G401.6 (cell line): ENCODE measurements at regions not wholly inside any gene's neighbourhood (a gene's known extent, or its start where the extent isn't known, plus 50 kb on each side); places are given as distances from the start of the nearest gene placed in this dataset.

Source experiments
- FAIRE-seq: peaks from 2 replicates; lab custom pipeline; 2012; peaks lifted over from hg19 to GRCh38; lab: Jason Lieb, UNC

DNA sequence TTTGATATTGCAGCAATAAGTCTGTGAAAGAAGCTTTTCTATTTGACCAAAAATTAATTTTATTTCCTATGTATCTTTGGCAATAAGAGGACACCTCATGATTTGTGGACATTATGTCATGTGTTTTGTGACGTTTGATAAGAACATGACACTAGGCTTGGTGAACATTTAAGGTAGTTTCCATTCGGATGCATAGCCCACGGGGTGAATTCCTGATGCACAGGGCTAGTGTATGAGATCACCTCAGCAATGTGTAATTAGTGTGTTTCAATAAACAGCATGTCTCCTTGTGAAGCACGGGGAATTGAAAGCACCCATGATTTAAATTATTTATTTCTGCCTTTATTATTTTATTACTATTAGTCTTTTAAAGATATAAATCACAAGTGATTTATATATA lies 146.1 kb upstream of the LINC00305 start:
- FAIRE-seq, result no peak

DNA sequence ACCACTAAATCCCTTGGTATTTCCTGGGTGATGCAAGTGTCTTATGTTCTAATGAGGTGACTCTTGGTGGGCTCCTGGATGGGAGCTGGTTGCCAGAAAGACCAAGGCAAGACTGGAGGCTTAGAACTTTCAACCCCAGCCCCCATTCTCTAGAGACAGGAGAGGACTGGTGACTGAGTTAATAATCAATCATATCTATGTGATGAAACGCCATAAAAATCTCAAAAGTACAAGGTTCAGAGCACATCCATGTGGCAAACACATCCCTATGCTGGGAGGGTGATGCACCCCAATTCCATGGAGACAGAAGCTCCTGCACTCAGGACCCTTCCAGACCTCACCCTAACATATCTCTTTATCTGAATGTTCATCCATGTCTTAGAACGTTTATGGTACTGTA lies 139.5 kb upstream of the LINC00305 start:
- FAIRE-seq, result no peak

DNA sequence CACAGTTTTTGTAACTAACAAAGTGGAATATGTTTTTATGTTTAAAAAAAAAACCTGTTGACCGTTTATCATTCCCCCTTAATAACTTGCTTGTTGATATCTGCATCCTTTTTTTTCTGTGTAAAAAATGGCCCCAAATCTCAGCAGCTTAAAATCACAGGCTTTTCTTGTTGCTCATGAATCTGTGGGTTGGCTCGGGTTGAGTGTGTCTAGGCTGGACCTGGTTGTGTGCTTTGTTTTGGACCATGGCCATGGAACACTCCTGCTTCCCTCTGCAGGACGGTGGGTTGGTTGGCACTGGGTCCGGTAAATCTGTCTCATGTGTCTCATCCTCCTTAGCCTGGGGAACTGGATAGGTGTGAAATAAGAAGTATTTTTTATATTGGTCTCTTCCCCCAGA lies 139.0 kb upstream of the LINC00305 start:
- FAIRE-seq, result no peak

DNA sequence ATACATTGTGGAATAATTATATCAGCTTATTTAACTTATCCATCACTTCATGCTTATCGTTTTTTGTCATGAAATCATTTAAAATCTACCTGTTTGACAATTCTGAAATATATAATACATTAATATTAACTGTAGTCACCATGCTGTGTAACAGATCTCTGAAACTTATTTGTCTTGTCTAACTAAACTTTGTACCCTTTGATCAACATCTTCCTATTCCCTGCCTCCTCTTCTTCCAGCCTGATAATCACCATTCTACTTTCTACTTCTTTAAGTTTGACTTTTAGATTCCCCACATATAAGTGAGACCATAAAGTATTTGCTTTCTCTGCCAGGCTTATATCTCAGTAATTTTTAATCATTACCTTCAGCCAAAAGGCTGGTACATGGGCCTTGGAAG lies 134.2 kb upstream of the LINC00305 start:
- no peak for FAIRE-seq

DNA sequence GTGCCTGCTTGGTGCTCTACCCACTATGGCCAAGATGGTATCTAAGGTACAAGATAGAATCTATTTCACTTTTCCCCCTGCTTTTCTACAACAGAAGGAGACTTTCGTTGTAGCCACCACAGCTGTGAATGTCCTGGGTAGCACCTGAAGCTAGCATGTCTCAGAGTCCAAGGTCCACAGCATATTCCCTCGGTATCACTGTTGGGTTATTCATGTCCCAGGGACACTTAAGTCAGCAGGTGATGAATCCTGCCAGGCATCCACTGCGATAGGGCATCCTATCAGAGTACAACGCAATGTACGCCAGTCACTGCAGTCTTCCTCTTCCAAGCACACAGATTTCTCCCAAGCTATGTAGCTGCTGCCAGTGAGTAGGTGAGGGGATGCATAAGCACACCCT lies 129.1 kb upstream of the LINC00305 start:
- FAIRE-seq, result no peak

DNA sequence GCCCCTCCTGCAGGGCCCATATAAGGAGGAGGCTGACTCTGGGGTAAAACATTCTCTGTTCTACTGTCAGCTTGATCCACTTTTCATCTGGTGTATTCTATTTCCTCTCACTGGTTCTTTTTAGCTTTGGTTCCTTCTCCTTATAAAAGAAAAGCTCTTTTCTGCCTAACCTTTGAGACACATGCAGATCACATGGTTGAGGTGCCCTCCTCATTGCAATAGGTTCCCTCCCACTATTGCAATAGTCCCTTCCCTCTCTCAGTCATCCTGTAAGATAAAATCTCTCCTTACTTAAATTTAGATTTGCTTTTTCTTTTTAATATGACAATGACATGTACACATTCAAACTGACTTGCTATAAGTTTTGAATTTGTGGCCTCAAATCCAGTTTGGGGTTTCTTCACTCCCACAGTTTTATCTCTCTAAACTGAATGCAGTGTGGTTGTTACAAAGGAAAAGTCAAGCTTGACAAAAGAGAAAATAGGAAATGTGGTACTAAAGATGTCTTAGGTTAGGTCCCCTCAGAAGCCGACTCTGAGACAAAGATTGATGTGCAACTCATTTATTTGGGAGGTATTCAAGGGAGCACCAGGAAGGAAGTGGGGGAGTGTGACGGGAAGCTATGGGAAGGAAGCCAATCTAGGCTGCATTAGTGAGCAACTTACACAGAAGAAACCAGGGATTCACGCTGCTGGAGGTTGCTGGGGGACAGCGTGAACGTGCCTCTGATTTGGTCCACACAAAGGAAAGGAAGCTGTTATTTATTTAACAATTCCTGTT lies 127.6 kb upstream of the LINC00305 start:
- FAIRE-seq, result no peak

DNA sequence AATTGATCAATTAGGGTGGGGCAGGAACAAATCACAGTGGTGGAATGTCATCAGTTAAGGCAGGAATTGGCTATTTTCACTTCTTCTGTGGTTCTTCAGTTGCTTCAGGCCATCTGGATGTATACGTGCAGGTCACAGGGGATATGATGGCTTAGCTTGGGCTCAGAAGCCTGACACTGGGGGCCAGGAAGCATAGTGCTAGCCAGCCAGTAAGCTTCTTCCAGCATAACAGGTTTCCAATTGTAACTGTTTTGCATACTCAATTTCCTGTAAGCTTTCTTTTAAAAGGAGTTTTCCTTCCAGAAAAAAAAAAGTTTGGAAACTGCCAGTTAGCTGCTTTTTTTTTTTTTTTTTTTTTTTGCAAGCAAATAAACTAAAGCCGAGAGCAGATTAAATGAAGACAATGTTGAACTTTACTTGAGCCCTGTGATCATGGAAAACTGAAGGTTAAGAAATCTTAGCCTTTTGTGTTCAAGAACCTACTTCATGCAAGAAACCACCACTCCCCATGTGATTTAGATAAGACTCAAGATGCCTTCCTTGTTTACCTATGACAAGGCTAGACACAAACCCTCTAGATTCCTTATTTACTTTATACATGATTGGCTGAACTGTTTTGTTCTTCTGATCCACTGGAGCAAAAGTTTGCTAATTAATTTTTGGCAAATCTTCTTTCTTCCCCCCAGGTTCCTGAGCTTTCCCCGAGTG lies 126.9 kb upstream of the LINC00305 start:
- FAIRE-seq, result no peak

DNA sequence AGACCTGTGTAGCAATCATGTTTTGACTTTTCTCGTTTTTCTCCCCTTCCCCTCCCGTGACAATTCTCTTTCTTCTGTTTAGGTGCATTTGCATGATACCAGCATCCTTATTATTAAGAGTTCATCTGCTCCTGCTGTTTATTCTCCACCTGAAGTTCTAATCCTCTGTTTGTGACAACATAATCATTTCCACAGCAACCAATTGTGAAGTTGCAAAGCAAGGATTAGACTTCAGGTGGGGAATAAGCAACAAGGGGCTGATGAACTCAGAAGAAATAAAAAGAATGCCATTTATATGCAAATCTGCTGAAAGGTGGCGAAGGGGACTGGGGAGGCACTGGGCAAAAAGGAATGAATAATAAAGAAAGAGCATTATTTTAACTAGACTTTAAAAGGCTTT lies 124.8 kb upstream of the LINC00305 start:
- no peak for FAIRE-seq

DNA sequence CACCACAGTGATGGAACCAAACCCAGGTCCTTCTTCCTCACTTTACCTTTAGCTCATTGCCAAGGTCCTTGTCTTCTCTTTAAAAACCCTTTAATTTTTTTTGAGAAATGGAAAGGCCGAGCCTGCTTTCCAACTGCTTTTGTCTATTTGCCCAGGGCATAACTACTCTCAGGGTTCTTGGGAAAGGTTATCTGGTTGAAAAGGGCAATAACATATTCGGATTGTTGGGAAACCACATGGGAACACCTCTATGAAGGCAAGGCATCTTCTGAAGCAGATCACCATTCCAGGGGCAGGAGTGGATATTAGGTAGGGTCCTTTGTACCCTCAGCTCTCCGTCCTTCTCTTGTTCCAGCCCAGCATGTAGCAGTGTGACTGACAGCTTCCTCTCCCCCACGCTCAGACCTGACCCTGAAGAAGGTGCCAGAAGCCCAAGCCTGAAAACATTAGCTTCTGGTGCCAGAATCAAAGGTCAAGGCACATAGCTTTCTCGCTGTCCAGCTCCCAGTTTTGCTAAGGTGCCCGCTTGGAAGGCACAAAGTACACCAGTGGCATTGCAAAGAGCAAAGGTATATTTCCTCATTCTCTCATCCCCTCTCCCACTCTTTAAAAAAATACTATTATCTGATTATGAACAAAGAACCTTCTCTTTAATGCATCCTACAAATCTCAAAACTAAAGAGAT lies 123.2 kb upstream of the LINC00305 start:
- FAIRE-seq, result no peak

DNA sequence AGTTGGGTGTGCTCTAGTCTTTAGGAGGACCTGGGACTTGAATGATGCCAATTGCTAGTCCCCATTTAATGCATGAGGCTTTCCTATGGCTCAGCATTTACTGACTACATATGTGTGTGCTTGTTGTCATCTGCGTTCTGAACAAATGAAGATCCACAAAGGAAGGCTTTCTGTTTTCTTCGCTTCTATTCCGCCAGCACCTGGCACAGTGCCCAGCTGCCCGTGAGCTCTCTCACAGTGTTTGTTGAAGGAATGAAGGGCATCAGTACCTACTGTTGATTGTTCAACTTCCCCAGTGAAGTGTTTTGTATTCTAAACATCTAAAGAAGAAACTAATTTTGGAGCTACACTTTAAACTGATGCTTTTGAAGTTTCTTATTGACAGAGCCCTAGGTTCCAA lies 122.4 kb upstream of the LINC00305 start:
- no peak for FAIRE-seq

DNA sequence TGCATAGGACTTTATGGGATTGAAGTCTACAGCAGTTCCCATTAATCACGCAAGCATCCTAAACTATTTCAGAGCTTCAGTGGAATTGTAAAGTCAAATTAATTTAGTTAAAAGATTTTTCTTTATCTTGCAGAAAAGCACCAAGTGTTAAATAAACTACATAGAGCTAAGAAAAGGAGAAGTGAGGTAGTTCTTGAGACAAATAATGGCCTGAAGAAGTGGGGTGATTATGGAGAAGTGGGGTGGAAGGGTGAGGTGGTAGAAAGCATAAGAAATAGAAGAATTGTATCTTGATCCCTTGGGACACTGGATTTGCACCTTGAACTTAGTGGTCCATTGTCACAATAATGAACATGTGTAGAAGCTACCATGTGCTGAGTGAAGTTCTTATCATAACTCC lies 121.7 kb upstream of the LINC00305 start:
- no peak for FAIRE-seq

DNA sequence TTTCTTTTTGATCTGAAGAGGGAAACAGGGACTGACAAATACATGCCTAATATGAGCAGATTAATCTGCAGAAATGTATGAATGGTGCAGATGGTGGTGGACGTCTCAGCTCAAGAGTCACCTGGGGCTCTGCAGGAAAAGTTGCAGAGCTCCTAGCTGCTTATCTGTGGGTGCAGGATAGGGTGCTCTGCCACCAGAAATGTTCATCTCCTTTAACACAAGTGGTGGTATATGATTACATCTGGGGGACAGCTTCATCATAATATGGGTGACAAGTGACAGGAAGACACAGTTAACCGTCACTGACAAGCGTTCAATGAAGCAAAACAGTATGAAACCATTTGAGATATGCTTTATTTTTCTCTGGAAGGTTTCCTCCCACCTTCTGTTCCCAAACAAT lies 121.2 kb upstream of the LINC00305 start:
- no peak for FAIRE-seq

DNA sequence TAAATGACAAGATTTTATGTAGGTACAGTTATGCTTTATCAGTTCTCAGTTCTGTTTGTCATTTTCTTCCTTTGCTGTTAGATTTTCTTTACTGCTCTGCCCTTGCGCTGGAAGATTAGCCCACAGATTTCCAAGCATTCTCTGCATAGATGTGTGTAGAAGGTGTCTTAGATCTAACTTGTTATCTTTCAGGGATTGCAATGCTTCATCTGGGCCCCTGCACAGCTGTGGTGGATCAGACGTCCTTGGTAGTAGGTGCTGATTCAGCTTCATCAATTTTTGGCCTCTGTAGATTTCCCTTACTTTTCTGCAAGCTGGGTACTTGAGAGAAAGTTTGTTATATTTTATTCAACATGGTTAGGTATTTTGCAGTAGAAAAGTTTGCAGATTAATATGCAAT lies 115.3 kb upstream of the LINC00305 start:
- no peak for FAIRE-seq

DNA sequence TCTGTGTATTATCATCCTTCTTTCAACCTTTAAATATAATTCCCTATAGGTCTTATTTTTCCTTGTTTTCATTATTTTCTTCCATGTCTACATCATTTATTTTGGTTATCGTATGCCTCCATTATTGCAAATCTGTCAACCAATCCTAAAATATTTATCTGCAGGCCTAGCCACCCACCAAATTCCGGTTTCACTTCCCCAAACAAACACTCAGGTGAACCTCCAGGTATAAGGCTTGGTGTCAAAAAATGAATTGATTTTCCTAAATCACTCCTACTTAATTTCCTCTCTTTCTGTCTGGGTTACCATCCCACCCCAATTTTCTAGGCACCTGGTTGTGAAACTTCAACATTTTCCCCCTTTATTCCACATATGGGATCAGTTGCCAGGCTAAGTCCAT lies 111.9 kb upstream of the LINC00305 start:
- FAIRE-seq, result no peak

DNA sequence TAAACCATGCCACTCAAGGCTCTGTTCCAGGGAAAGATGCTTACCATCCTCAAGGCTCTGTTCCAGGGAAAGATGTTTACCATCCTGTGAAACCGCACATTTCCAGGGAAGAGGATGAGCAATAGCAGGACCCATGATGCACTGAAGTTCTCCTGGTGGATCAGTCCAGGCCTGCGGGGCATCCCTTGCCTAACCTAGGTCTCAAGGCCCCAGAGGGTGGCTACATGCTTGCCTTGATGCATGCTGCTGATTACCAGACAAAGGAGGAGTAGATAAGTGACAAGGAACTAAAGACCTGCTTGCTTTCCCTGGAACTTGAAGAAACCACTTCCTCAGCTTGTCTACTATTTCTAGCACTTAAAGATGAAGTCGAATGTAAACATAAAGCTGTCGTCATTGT lies 111.0 kb upstream of the LINC00305 start:
- FAIRE-seq, result no peak

DNA sequence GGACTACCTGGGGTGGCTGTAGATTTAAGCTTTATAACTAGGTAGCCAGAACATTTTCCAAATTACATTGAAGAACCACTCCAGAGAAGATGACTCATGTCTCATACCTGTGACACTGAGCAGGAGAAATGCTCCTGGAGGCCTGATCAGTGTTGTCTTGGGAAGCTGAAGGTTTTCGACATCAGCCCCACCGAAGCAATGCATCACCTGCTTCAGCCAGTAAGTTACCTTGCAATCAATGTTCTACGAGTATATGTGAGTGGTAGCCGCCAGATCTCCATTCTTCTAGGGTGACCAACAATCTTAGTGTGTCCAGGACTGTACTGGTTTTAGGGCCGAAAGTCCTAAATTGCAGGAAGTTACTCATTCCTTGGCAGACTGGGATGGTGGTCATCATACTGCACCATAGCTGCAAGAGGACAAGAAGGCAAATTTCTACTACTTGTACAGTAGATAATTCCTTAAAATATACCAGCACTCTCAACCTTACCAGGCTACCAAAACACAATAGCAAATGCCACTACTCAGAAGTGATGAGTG lies 109.3 kb upstream of the LINC00305 start:
- FAIRE-seq, result no peak

DNA sequence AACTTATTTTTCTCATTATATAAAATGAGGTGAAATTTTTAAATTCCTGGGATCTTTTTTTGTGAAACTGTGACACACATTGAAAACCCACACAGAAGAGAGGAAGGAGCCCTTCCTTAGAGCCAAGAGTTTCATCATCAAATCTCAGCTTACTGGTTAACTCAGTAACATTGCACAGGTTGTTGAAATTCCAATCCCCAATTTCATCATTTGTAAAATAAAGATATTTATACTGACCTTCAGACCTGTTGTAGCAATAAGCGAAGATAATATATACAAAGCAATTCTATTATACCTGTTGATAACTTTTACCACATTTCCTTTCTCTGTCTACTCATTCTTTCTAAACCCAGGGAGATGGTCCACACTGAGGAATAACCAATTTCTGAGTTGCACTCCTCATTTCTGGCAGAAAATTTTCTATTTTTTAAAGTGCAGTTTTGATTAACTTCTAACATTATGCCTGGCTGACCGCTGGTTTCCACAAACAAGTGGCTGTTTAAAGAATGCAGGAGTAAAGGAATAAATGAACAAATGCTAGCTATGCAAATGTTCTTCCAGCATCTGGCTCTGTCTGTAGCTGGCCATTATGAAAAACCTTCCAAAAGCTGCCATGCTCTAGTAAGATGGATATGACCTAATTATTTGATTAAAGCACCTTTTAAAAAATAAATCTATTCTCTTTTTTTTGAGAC lies 105.7 kb upstream of the LINC00305 start:
- no peak for FAIRE-seq

DNA sequence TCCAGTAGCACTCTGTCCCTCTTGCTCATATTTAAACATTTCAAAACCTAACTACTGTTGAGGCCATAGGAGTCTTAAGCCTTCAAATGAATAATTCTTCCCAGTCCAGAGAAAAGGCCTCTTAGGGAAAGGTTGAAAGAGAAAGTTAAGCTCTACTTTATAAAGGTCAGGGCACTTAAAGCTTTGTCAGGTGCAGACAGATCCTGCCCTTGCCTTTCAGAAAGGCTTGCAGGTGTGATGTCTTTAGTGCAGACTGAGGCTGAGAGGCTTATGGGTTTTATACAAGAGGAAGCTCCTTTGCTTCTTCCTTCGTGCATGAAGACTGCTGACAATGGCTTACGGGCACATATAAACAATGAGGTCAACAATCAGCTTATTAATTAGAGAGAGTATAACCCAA lies 105.0 kb upstream of the LINC00305 start:
- no peak for FAIRE-seq

DNA sequence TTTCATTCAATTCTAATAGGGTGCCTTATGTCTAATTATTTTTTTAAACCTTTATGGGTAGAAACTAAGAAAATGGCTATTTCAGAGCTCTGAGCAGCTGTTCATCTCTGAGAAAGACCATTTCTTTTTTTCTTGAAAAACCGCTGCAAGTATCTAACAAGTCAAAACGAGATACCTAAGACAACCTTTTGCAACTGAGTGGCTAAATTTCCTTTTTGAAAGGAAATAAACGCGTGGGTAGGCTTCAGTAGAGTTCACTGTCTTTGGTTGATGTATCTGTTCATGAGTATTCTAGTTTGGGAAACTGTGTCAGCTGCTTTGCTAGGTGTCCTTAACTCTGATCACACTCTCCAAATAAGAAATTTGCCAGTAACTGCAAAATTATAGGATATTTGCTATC lies 104.3 kb upstream of the LINC00305 start:
- no peak for FAIRE-seq

DNA sequence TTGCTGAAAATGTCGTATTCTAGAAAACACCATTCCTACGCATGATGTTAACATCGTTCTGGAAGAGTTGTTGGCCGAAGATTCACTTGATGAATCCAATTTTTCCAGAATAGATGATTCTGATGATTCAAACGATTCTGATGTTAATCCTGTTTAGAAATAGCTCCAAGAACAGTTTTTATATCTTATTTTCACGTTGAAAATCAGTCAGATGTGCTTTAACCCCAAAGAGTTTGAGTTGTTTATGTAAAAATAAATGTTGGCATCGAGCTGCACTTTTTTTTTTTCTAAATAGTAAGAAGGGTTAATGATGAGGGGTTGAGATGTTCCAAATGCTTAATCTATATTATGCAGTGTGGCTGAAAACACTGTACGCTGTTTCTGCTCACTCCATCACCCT lies 99.9 kb upstream of the LINC00305 start:
- no peak for FAIRE-seq

DNA sequence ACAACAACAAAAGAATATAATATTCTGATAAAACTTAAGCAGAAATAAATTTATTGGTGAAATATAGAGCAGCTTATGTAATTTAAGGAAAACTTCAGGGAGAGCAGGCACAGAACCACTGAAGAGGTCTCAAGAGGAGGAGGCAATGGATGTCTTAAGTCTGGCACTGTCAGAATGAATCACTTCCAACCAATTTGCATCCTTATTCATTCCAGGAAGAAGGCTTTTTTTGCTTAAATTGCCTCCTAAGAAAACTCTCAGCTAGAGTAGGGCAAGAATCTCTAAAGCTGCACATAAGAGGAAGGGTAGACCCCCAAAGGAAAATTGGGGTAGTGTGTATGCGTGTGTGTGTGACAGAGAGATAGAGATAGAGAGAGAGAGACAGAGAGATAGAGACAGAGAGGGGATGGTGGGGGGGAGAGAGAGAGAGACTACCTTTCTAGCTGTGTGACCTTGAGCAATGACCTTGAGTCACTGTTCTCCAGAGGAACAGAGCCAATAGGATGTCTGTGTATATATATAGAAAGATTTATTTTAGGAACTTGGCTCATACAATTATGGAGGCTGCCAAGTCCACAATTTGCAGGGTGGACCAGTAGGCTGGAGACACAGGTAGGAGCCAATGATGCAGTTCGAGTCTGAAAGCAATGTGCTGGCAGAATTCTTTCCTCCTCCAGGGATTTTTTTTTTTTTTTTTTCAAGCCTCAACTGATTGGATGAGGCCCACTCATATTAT lies 96.4 kb upstream of the LINC00305 start:
- FAIRE-seq, result no peak

DNA sequence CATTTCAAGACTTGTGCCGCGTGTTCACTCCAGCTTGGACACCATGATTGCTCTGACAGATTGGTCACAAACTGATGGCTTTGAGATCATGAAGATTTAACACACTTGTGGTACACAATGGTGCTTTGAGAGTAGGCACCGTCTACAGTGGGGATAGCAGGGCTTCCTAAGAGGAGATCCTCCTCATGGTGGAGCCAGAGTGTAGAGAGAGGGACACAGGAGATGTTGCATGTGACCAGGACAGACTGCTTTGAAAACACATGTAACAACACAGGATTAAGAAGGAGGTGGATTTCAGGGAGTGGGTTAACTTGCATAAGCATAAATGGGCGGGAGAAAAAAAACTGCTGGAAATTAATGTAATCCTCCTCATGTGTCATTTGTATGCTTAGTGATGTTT lies 95.7 kb upstream of the LINC00305 start:
- FAIRE-seq, result no peak
